ENCODE measurements at regions not wholly inside any gene's neighbourhood (a gene's known extent, or its start where the extent isn't known, plus 50 kb on each side); places are given as distances from the start of the nearest gene placed in this dataset.

- Histone ChIP-seq H3K79me2 (ENCODE audit: insufficient read depth, low read length) (no peaks in the 10 kb centered on the region), H3K36me3 (ENCODE audit: insufficient read depth, low read length) (no peaks in the 10 kb centered on the region), H3K27ac (ENCODE audit: low read depth, low read length) (no peak overlapping the region), H3K9me3 (ENCODE audit: low read depth, low read length) (no peaks in the 10 kb centered on the region), H3K4me1 (ENCODE audit: insufficient read depth, low read length) (no peaks in the 10 kb centered on the region), H3K27me3 (ENCODE audit: insufficient read depth, low read length) (no peaks in the 10 kb centered on the region), H2AFZ (ENCODE audit: low read length) (no peak overlapping the region), H3K4me2 (ENCODE audit: insufficient read depth, low read length) (no peak overlapping the region), H4K20me1 (ENCODE audit: insufficient read depth, low read length) (no peaks in the 10 kb centered on the region), H3K4me3 (ENCODE audit: insufficient read depth, low read length) (no peak overlapping the region)
- DNase-seq (ENCODE audit: insufficient read length, low spot score, missing footprints): no peak
- TF ChIP-seq, protein P1, sequence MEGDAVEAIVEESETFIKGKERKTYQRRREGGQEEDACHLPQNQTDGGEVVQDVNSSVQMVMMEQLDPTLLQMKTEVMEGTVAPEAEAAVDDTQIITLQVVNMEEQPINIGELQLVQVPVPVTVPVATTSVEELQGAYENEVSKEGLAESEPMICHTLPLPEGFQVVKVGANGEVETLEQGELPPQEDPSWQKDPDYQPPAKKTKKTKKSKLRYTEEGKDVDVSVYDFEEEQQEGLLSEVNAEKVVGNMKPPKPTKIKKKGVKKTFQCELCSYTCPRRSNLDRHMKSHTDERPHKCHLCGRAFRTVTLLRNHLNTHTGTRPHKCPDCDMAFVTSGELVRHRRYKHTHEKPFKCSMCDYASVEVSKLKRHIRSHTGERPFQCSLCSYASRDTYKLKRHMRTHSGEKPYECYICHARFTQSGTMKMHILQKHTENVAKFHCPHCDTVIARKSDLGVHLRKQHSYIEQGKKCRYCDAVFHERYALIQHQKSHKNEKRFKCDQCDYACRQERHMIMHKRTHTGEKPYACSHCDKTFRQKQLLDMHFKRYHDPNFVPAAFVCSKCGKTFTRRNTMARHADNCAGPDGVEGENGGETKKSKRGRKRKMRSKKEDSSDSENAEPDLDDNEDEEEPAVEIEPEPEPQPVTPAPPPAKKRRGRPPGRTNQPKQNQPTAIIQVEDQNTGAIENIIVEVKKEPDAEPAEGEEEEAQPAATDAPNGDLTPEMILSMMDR (IDR thresholded peaks at IDR 0.05; ENCODE audit: extremely low read depth, low read depth, low read length): no peak
Observed at GRCh38 chr3:25281041-25281731, 146.9 kb upstream of the RARB start.

DNA sequence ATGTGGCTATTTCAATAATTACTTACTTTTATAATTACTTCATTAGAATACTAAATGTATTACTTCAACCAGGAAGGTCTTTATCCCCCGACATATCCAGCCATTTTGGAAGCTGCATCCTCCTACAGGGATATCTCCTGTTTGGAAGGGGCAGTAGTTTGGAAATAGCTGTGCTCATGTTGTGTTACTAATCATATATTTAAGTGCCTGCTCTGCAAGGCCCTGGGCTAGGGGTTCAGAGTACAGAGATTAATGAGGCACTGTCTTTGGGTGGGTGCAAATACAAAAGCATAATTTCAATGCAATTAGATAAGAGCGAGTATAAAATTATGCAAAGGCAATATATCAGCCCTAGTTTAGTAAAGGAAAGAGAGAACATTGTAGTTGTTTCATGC is 146.3 kb upstream of the RARB start:
- Histone ChIP-seq H2AFZ (ENCODE audit: low read length) (no peak overlapping the region), H3K36me3 (ENCODE audit: insufficient read depth, low read length) (no peaks in the 10 kb centered on the region), H3K79me2 (ENCODE audit: insufficient read depth, low read length) (no peaks in the 10 kb centered on the region), H4K20me1 (ENCODE audit: insufficient read depth, low read length) (no peaks in the 10 kb centered on the region), H3K4me3 (ENCODE audit: insufficient read depth, low read length) (no peak overlapping the region), H3K4me1 (ENCODE audit: insufficient read depth, low read length) (no peaks in the 10 kb centered on the region), H3K9me3 (ENCODE audit: low read depth, low read length) (no peaks in the 10 kb centered on the region), H3K4me2 (ENCODE audit: insufficient read depth, low read length) (no peak overlapping the region), H3K27ac (ENCODE audit: low read depth, low read length) (no peak overlapping the region), H3K27me3 (ENCODE audit: insufficient read depth, low read length) (no peaks in the 10 kb centered on the region)
- DNase-seq (ENCODE audit: insufficient read length, low spot score, missing footprints): no peak
- TF ChIP-seq, protein P1 (IDR thresholded peaks at IDR 0.05; ENCODE audit: extremely low read depth, low read depth, low read length): no peak

DNA sequence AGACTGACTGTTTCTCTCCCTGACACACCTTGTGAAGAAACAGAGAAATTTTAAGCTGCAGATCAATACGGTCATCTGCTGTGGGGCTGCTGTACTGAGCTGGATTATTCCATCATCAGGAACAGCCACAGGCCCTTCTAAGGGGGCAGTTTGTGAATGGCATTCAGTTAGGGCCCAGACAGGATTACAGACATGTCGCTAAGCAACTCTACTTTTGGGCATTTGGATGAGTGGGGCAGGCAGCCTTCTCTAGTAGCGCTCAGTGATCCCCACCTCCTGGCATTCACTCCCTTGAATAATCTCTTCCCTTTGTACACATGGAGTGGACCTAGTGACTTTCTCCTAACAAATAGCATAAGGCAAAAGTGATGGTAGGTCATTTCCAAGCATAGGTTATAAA is 144.4 kb upstream of the RARB start:
- no peak overlapping the region for H3K4me3 ChIP-seq (ENCODE audit: insufficient read depth, low read length)
- DNase-seq (ENCODE audit: insufficient read length, low spot score, missing footprints): no peak
- no peaks in the 10 kb centered on the region for H3K36me3 ChIP-seq (ENCODE audit: insufficient read depth, low read length)
- no peaks in the 10 kb centered on the region for H3K9me3 ChIP-seq (ENCODE audit: low read depth, low read length)
- H3K27ac ChIP-seq (ENCODE audit: low read depth, low read length): no peak overlapping the region
- H3K79me2 ChIP-seq (ENCODE audit: insufficient read depth, low read length): no peaks in the 10 kb centered on the region
- H3K27me3 ChIP-seq (ENCODE audit: insufficient read depth, low read length): no peaks in the 10 kb centered on the region
- H4K20me1 ChIP-seq (ENCODE audit: insufficient read depth, low read length): no peaks in the 10 kb centered on the region
- no peak overlapping the region for H3K4me2 ChIP-seq (ENCODE audit: insufficient read depth, low read length)
- H3K4me1 ChIP-seq (ENCODE audit: insufficient read depth, low read length): no peaks in the 10 kb centered on the region
- H2AFZ ChIP-seq (ENCODE audit: low read length): no peak overlapping the region
- TF ChIP-seq, protein P1 (IDR thresholded peaks at IDR 0.05; ENCODE audit: extremely low read depth, low read depth, low read length): no peak

DNA sequence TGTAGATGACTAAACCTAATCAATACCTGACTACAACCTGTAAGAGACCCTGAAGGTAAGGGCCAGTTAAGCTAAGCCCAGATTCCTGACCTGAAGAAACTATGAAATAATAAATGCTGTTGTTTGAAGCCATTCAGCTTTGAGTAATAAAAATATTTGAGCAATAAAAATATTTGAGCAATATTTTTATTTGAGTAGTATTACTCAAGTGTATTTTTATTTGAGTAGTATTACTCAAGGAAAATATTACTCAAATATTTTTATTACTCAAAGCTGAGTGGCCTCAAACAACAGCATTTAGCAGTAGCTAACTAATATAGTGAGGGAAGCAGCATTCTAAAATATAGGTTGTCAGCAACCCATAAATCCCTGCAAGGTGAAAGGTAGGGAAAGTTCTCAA is 143.8 kb upstream of the RARB start:
- H3K4me2 ChIP-seq (ENCODE audit: insufficient read depth, low read length): no peak overlapping the region

More for the DNA sequence above, 143.8 kb upstream of the RARB start:
- no peaks in the 10 kb centered on the region for H3K36me3 ChIP-seq (ENCODE audit: insufficient read depth, low read length)
- H3K9me3 ChIP-seq (ENCODE audit: low read depth, low read length): no peaks in the 10 kb centered on the region
- H3K4me1 ChIP-seq (ENCODE audit: insufficient read depth, low read length): no peaks in the 10 kb centered on the region
- no peak overlapping the region for H3K27ac ChIP-seq (ENCODE audit: low read depth, low read length)
- no peaks in the 10 kb centered on the region for H3K79me2 ChIP-seq (ENCODE audit: insufficient read depth, low read length)
- no peak overlapping the region for H3K4me3 ChIP-seq (ENCODE audit: insufficient read depth, low read length)
- no peak for DNase-seq (ENCODE audit: insufficient read length, low spot score, missing footprints)
- TF ChIP-seq, protein P1 (IDR thresholded peaks at IDR 0.05; ENCODE audit: extremely low read depth, low read depth, low read length): no peak
- no peaks in the 10 kb centered on the region for H3K27me3 ChIP-seq (ENCODE audit: insufficient read depth, low read length)
- no peak overlapping the region for H2AFZ ChIP-seq (ENCODE audit: low read length)
- no peaks in the 10 kb centered on the region for H4K20me1 ChIP-seq (ENCODE audit: insufficient read depth, low read length)
